ENCODE measurements at regions not wholly inside any gene's neighbourhood (a gene's known extent, or its start where the extent isn't known, plus 50 kb on each side); places are given as distances from the start of the nearest gene placed in this dataset.

DNA sequence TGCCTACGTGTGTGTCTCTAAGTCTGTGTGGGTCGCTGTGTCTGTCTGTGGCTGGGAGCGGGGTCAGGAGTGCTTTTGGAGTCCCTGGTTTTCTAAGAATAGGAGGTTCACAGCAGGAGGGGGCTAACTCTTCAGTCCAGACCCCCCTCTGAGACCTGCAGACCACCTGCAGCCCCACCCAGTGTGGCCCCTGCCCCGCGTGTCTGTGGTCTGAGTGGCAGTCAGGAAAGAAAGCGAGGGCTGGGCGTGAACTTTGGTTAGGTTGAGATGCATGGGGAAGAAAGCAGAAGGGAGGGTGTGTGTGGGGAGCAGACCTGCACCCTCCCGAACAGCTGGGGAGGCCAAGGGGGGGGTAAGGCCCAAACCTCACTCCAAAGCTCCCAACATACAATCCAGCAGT lies 144.9 kb upstream of the TPM1 start:
- Histone ChIP-seq H3K9me3 (no peaks in the 10 kb centered on the region), H3K4me3 (no peak overlapping the region), H3K4me1 (peaks cover 0 to 61% of the 10 kb centered on the region in 2 donors), H3K27me3 (no peaks in the 10 kb centered on the region), H3K36me3 (no peaks in the 10 kb centered on the region), H3K27ac (peak overlapping the region; percentile 78 to 88)
- TF ChIP-seq, protein P1, sequence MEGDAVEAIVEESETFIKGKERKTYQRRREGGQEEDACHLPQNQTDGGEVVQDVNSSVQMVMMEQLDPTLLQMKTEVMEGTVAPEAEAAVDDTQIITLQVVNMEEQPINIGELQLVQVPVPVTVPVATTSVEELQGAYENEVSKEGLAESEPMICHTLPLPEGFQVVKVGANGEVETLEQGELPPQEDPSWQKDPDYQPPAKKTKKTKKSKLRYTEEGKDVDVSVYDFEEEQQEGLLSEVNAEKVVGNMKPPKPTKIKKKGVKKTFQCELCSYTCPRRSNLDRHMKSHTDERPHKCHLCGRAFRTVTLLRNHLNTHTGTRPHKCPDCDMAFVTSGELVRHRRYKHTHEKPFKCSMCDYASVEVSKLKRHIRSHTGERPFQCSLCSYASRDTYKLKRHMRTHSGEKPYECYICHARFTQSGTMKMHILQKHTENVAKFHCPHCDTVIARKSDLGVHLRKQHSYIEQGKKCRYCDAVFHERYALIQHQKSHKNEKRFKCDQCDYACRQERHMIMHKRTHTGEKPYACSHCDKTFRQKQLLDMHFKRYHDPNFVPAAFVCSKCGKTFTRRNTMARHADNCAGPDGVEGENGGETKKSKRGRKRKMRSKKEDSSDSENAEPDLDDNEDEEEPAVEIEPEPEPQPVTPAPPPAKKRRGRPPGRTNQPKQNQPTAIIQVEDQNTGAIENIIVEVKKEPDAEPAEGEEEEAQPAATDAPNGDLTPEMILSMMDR (IDR thresholded peaks at IDR 0.05): no peak
- no peak for DNase-seq (ENCODE audit: low spot score)

DNA sequence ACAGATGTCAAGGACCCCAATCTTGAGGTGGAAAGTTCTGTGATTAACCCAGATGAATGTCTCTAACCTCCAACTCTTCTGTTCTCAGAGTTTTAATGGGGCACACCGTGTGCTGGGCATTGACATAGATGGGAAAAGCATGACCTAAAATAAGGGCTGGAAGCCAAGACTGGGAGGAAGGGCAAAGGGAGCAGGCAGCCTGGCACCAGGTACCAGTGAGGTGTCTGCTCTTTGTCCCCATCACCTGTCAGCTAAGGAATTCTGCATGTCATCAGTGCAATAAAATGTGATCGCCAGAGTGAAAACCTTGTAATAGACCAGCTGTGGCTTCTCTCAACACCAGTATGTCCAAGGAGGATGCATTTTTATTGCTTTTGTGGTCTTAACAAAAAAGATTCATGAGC lies 143.5 kb upstream of the TPM1 start:
- H3K4me1 ChIP-seq: peaks cover 0 to 61% of the 10 kb centered on the region in 2 donors
- H3K36me3 ChIP-seq: no peaks in the 10 kb centered on the region
- TF ChIP-seq, protein P1 (IDR thresholded peaks at IDR 0.05): no peak
- peak overlapping the region; percentile 78 to 88 for H3K27ac ChIP-seq
- no peak overlapping the region for H3K4me3 ChIP-seq
- H3K9me3 ChIP-seq: no peaks in the 10 kb centered on the region
- no peaks in the 10 kb centered on the region for H3K27me3 ChIP-seq
- DNase-seq (ENCODE audit: low spot score): no peak

DNA sequence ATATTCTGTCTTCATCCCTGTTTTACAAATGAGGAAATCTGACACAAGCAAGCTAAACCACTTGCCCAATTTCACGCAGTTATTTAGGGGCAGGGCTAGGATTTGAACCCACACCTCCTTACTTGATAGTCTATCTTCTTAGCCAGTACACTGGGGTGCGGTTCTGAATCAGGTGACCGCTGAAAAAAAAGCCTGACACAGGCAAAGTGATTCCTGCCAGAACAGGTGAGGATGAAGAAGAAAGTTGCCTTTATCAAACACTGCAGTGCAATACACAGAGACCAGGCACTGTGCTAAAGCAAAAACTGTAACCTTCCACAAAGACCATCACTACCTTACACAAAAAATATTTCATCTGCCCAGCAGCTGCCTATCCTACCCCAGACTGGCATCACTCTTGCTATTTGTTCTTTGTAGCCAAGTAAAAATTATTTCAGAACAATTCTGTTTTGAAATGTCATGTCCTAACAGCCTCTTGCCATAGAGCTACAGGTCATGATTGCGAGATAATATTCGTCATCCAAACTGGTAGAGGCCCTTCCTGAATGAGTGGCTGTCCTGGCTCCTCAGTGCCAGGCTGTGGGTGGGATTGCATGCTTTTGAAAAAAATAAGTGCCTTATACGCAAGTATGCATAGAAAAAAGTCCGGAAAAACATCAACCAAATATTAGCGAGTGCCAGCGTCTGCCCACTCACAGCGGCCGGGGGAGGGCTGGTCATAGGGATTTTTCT lies 142.3 kb upstream of the TPM1 start:
- no peaks in the 10 kb centered on the region for H3K36me3 ChIP-seq
- no peak for DNase-seq (ENCODE audit: low spot score)
- TF ChIP-seq, protein P1 (IDR thresholded peaks at IDR 0.05): no peak
- H3K4me3 ChIP-seq: no peak overlapping the region
- H3K4me1 ChIP-seq: peaks cover 0 to 52% of the 10 kb centered on the region in 2 donors
- H3K27me3 ChIP-seq: no peaks in the 10 kb centered on the region
- H3K9me3 ChIP-seq: no peaks in the 10 kb centered on the region
- peak overlapping the region; percentile 78 to 88 for H3K27ac ChIP-seq

DNA sequence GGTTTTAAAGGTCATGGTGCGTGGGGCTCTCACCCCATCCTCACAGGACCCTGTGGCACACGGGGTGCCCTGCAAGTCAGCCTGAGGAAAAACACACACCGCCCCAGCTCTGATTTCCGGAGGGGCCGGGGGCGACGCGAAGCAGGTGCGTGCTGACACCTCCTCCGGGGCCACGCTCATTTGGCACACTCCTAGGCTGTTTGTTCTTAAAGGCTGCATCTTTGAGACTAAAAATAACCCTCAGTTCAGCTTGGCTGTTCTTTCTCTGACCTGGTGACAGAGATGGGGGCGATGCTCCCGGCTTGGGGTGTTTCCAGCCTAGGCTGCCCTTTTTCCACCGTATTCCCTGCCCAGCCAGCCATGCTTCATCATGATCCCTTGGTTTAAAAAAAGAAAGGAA lies 141.5 kb upstream of the TPM1 start:
- no peak for DNase-seq (ENCODE audit: low spot score)
- Histone ChIP-seq H3K9me3 (no peaks in the 10 kb centered on the region), H3K4me1 (peaks cover 0 to 44% of the 10 kb centered on the region in 2 donors)

DNA sequence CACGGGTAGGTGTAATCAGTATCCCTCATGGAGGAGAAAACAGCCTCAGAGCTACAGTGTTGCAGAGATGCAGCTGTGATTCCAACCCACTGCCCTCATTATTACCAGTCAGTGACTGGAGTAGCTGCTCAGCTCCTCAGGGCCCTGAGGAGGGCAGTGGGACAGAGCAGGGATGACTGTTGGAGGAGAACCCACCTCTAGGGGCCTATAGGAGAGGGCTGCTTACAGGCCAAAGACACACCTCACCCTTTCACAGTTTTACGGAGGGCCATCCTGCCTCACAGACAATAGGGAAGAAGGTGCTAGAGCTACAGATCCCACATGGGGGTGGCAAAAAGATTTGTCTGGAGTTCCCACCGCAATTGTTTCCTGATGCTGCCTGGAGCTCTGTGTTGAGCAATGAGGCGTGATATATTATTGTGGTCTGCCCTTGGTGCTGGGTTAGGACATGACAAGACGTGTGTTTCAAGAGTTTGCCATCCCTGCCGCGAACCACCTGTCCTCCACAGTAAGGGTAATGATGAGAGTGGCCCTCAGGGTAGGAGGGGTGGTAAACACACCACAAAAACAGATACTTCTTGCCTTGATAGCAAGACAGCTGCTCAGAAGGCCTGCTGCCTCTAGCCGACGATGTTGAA lies 140.5 kb upstream of the TPM1 start:
- H3K36me3 ChIP-seq: no peaks in the 10 kb centered on the region
- TF ChIP-seq, protein P1 (IDR thresholded peaks at IDR 0.05): no peak
- H3K27me3 ChIP-seq: no peaks in the 10 kb centered on the region
- H3K4me3 ChIP-seq: no peak overlapping the region
- no peak for DNase-seq (ENCODE audit: low spot score)
- no peaks in the 10 kb centered on the region for H3K9me3 ChIP-seq
- H3K27ac ChIP-seq: peak overlapping the region; percentile 78 to 88
- H3K4me1 ChIP-seq: peaks cover 0 to 37% of the 10 kb centered on the region in 2 donors

More for the DNA sequence above, 141.5 kb upstream of the TPM1 start:
- TF ChIP-seq, protein P1 (IDR thresholded peaks at IDR 0.05): no peak
- Histone ChIP-seq H3K36me3 (no peaks in the 10 kb centered on the region), H3K27ac (peak overlapping the region; percentile 78 to 88), H3K4me3 (no peak overlapping the region), H3K27me3 (no peaks in the 10 kb centered on the region)

Data from right atrium auricular region (tissue), 2 donors.